GM21360 (cell line): ENCODE measurements at regions not wholly inside any gene's neighbourhood (a gene's known extent, or its start where the extent isn't known, plus 50 kb on each side); places are given as distances from the start of the nearest gene placed in this dataset.
A peak's percentile ranks its signal among the peaks of the same experiment; 100 is the strongest.

Experiments used
- ATAC-seq: cut with Tn5 transposase; IDR thresholded peaks from one replicate; pipeline ENCODE4 v1.9.1; 2021; ENCODE audit warnings: mild to moderate bottlenecking, moderate library complexity; ENCODE audit not compliant: unreplicated experiment

- no peak for ATAC-seq
These were observed 66.3 kb upstream of the GSE1 start for GRCh38 chr16:85546585-85547447.

GRCh38 chr16:85548375-85548774 lies 64.7 kb upstream of the GSE1 start:
- ATAC-seq, result no peak

- no peak for ATAC-seq
These were observed 63.2 kb upstream of the GSE1 start for GRCh38 chr16:85549766-85550421.

- ATAC-seq, result no peak
These were observed 62.7 kb upstream of the GSE1 start for GRCh38 chr16:85550422-85550864.

- no peak for ATAC-seq
These were observed 61.9 kb upstream of the GSE1 start for GRCh38 chr16:85550953-85551924.

- ATAC-seq, result no peak
These were observed 60.1 kb upstream of the GSE1 start for GRCh38 chr16:85552980-85553435.

GRCh38 chr16:85553436-85554113 lies 59.5 kb upstream of the GSE1 start:
- peak; percentile 24 for ATAC-seq

- ATAC-seq, result peak; percentile 23
These were observed 58.8 kb upstream of the GSE1 start for GRCh38 chr16:85554114-85554888.

GRCh38 chr16:85554889-85555718 lies 58.0 kb upstream of the GSE1 start:
- ATAC-seq, result no peak

GRCh38 chr16:85555719-85556455 lies 57.2 kb upstream of the GSE1 start:
- no peak for ATAC-seq

GRCh38 chr16:85556456-85557082 lies 56.6 kb upstream of the GSE1 start:
- ATAC-seq, result no peak

- no peak for ATAC-seq
These were observed 55.8 kb upstream of the GSE1 start for GRCh38 chr16:85557083-85557970.

- ATAC-seq, result no peak
These were observed 55.0 kb upstream of the GSE1 start for GRCh38 chr16:85557971-85558657.

GRCh38 chr16:85560932-85561247 lies 52.2 kb upstream of the GSE1 start:
- ATAC-seq, result no peak

- no peak for ATAC-seq
These were observed 51.7 kb upstream of the GSE1 start for GRCh38 chr16:85561248-85562092.
